H1 (cell line): ENCODE measurements at regions not wholly inside any gene's neighbourhood (a gene's known extent, or its start where the extent isn't known, plus 50 kb on each side); places are given as distances from the start of the nearest gene placed in this dataset.

Experiments used
- CTCF ChIP-seq, 3 experiments: IDR thresholded peaks; 1 replicate in 2 of 3; 2 replicates in 1 of 3; pipeline versions ENCODE4 v1.5.1 to v1.6.1; 2011; ENCODE audit warnings: low read length in 3 of 3, mild to moderate bottlenecking in 3 of 3, inconsistent platforms in 2 of 3, low read depth in 1 of 3, moderate library complexity in 1 of 3; ENCODE audit not compliant: insufficient read depth in 1 of 3; ENCODE audit errors: control extremely low read depth in 1 of 3
- EGR1 ChIP-seq: IDR thresholded peaks from 2 replicates; pipeline ENCODE4 v1.6.1; 2011; ENCODE audit warnings: low read depth, low read length, borderline replicate concordance
- JUND ChIP-seq: IDR thresholded peaks from 2 replicates; pipeline ENCODE4 v1.6.1; 2011; ENCODE audit warnings: mild to moderate bottlenecking, improper control_type of control experiment, low read length
- POLR2A ChIP-seq, 2 experiments: IDR thresholded peaks; 1 replicate in 1 of 2; 2 replicates in 1 of 2; pipeline ENCODE4 v1.6.1; 2011; ENCODE audit warnings: low read depth in 2 of 2, low read length in 2 of 2, mild to moderate bottlenecking in 2 of 2; ENCODE audit errors: control extremely low read depth in 1 of 2
- SRF ChIP-seq: IDR thresholded peaks from 2 replicates; pipeline ENCODE4 v1.6.1; 2011; ENCODE audit warnings: mild to moderate bottlenecking, low read depth, low read length, moderate library complexity
- SUZ12 ChIP-seq: fragments of 200-600 bp; sonication (generic); IDR thresholded peaks from 2 replicates; pipeline ENCODE4 v1.6.1; 2012; ENCODE audit warnings: mild to moderate bottlenecking, inconsistent platforms, low read length, moderate library complexity, mixed read lengths
- TAF7 ChIP-seq: optimal IDR thresholded peaks from 2 replicates; pipeline ENCODE3; 2011; ENCODE audit warnings: low read depth, mild to moderate bottlenecking, inconsistent platforms, low read length, moderate library complexity, borderline replicate concordance
- TBP ChIP-seq: IDR thresholded peaks from 2 replicates; pipeline ENCODE4 v1.6.1; 2011; ENCODE audit warnings: low read depth, low read length, improper control_type of control experiment
- USF2 ChIP-seq: IDR thresholded peaks from 2 replicates; pipeline ENCODE4 v1.6.1; 2011; ENCODE audit warnings: low read length, improper control_type of control experiment

GRCh38 chr6:29236634-29237033 lies 64.9 kb upstream of the OR14J1 start:
- TF ChIP-seq SRF (no peak), CTCF (IDR thresholded peaks at IDR 0.05; ENCODE audit: control extremely low read depth in 1 of 3, insufficient read depth in 1 of 3, low read depth in 1 of 3, low read length in 3 of 3) (no peak), TAF7 (no peak), USF2 (no peak), EGR1 (no peak), TBP (no peak), POLR2A (IDR thresholded peaks at IDR 0.05; ENCODE audit: control extremely low read depth in 1 of 2, low read depth in 2 of 2, low read length in 2 of 2) (no peak), JUND (no peak), SUZ12 (no peak)
